ENCODE measurements at regions not wholly inside any gene's neighbourhood (a gene's known extent, or its start where the extent isn't known, plus 50 kb on each side); places are given as distances from the start of the nearest gene placed in this dataset.

DNA sequence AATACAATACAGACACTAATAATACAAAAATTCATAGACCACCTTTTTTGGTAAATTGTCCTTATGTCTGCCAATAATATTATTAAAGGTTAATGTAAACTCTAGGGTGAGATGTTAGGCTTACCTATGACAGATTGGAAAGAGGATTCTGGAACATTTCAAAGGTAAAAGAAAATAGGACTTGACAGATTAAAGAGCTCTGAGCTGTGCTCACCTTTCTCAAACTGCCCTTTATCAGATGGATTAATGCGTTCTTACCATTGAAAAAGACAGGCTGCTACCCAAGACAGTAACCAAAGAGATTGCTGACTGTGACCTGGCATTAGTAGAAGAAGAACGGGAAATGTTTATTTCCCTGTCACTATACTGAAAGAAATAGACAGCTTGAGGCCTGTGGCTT lies 156.1 kb upstream of the MRPS30 start:
- no peak for DNase-seq

DNA sequence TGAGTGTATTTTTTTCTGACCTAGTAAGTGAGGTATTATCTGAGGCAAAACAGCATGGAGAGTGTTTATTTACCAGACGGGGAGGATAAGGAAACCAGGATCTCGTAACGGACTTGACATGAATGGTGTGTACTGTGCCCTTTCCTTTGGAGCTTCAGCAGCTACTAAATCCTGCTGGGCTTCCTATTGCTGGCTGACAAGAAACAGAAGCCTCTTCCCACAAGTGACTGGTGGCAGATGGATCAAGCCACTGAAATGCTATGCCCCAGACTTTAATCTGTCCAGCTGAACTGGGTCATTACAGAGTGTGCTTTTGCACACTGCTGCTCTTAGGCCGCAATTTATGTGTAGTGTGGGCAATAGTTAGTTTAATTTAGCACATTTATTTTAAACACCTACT lies 162.7 kb upstream of the MRPS30 start:
- no peak for DNase-seq

DNA sequence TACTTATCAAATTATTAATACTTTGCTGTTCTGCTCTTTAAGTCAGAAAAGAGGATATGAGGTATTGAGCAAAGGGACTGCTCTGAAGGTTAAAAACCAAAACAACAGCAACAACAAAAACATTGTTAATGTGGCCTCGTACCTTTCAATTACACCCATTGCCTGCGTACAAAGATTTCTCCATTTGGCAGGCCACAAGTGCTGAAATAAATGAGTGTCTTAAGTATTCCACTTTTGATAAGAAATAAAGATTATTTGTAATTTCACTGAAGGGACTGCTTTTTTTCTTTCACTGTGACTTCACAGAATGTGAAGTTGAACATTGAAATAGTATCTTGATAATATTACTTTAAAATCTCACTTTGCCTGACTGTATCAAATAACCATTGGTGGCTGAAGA lies 163.2 kb upstream of the MRPS30 start:
- no peak for DNase-seq

DNA sequence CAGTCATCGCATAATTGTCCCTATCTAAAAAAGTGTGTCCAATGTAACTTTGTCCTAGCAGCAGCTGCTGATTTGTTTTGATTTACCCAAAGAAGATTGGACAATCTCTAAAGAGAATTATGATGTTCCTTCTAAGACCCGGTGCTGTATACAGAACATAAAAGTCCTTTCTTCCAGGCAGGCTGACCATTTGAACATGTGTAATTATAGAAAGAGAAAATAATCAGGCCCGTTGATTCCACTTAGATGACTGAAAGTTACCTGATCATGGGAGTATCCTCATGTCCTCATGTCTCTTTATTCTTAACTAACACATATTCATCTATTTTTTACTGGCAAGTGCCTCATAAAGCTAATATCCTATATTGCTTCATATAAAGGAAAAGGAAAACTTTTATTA lies 164.1 kb upstream of the MRPS30 start:
- no peak for DNase-seq

DNA sequence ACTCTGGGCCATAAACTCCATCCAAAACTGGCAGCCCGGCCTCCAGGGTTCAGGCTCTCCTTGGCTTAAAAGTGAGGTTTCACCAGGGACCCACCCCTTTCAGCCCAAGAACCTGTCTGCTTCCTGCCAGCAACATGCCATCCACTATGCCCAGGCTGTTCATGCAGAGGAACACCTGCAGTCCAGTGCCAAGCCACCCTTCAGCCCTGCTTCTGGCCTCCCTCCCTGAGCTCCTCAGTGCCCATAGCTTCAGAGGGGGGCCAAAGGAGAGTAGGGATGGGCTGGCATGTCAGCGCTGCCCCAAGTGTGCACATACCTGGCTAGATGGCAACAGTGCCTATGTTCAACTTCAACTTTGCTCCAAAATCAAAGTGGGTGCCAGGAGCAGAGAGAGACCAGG lies 166.9 kb upstream of the MRPS30 start:
- DNase-seq, result no peak

DNA sequence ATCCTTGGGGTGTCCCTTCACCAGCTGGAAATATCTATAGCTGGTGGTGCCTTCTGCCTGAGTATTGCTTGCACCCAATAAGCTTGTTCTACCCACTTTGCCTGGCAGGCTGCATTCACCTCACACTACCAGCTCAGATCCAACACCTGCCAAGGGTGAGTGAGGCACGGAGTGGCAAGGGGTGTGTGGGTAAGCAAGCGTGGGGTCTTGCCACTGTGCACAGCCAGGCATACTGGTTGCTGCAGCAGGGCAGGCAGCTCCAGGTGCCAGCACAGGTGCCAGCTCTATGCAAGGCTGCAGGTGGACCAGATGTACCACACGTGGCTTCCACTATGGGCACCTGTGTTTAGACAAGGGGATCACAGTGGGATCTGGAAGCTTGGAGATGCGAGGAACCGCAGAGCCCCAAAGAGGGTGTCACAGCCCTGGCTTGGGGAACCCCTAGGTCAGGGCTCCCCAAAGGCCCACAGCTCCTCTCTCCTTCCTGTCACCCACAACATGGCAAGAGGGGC lies 167.7 kb upstream of the MRPS30 start:
- no peak for DNase-seq

DNA sequence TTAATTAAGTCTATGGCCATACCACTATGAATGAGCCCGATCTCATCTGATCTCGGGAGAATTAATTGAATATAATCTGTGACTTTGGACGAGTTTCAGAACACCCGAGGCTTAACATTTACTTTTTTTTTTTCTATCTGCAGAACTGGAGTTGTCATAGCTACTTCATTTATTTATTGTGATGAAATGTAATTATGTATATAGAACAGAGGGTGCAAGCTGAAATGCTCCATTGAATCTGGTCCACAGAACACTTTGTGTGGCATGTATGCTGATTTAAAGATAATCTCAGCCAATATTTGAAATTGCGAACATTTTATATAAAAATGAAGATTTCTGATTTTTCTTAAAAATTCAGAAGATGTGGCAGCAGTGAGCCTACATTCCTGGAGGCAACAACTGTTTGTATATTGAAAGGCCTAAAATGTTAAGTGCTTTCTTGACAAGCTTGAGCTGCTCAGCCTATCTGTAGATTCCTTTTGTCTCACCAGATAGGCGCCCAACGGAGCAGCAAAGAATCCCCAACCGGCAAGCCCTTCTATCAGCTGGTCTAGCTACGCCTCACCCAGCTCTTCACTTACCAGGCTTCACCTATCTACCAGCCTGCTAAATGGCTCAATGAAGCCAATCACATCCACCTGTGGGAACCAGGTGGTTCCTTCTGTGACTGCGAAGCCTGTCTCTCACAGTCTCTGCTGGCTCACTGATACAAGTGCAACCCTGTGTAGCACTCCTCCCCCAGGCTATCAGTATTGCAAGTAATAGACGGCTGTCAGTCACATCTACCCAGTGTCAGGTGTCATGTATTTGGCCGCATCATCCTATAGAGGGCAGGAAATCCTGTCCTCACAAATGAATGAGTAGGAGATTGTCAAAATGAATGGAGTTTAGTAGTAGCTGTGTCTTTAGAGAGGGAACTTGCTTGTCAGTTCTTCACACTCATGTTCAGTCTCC lies 170.6 kb upstream of the MRPS30 start:
- no peak for DNase-seq

DNA sequence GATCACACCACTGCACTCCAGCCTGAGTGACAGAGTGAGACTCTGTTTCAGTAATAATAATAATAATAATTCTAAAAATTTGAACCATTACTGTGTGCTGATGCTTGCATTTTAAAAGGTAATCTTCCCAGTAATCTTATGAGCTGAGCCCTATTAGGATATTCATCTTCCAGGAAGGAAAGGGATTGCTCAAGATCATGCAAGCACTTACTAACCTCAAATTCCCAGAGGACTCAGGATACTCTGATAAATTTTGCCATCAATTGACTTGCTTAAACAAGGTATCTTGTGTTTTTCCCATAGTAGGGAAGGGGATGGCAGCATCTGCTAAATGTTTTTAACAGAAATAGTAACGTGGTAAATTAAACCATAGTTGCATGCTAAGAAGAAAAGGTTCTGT lies 176.4 kb upstream of the MRPS30 start:
- DNase-seq, result no peak

DNA sequence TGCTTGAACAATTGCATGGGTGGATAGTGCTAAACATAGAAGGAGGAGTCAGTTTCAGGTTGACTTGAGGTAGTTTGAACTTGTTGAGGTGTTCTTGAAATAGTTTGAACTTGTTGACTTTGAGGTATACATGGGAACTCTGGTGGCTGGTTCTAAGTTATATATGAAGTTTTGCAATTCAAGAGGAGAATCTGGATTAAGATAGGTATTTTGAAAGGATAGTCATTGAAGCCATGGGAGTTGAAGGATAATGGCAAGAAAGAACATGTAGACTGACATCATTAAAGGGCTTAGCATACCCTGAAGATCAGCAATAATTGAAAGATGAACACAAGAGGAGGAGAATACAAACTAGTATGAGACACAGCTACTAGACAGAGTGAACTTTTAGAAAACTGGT lies 181.9 kb upstream of the MRPS30 start:
- DNase-seq, result no peak

DNA sequence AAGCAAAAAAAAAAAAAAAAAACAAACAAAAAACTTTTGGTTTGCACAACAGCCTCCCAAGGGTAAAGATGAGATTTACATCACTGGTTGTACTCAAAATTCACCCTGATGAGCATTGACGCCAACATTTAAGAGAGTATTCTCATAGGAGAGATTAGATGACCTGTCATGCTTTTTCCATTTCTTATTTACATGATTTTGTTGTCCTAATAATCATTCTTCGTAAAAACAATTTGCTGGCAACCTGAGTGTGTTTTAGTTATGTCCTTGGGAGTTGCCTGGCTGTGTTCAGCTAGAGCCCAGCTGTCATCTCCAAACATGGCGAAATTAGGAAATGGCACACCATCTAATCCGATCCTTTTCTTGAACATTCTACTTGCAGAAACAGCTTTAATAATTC lies 186.4 kb upstream of the MRPS30 start:
- DNase-seq, result no peak

DNA sequence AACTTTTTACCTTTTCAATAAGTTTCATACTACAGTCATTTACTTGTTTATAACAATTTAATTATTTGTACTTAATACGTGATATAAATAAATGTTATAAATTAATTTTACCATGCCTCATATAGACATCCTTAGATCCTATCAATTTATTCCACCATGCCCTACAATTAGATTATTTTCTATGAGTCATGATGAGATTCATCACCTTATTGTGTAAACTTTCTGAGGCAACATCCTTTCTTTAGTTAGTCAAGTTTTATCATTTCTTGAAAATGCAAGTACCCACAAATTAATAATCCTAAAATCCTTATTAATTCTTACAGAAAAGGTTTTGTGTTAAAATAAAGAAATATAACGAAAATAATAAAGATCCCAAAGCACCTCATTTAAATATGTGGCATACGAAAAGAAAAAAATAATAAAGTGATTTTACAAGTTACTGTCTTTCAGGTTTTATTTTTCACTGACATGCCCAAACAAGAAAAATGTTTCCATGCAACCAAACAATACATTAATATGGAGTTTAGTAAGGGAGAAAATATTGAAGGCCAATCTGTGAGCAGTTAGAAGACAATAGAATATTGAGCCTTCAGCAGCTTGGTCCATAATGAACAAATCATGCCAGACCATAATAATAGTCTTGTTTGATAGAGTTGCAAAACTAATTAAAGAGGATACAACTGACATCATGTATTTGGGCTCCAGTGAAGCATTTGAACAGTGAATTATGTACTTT lies 188.7 kb upstream of the MRPS30 start:
- DNase-seq, result peak; percentile 64

DNA sequence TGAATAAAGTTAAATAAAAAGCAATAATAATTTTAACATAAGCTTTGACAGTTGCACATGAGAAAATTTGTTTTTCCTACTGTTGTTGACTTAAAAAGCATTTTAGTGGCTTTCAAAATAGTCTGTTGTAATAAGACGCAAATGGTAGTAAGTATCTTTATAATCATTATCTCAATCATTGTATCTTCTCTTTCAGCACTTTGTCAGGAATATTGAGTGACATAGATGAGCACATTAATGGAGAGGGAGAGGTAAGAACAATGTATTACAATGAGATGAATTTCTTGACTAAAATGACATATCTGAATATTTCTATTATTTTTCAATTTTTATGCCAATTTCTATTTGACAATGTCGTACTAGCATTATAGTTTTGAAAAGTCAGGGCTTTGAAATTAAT lies 193.9 kb upstream of the MRPS30 start:
- DNase-seq, result no peak

DNA sequence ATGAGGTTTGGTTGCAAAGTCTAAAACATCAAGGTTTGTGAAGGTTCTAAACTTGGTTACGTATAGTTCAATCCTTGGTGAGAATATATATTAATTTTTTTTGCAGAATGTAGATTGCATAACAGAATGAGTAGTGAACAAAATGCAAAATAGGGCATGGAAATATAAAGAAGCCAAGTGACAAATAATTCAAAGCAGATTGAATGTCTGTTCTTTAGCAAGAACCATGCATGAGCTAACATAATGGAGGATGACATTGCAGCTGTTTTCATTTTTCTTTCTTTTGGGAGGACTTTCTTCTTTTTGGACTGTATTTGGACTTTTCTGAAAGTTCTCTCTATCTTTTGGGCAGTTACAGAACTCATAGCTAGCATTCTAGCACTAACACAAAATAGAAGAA lies 194.8 kb upstream of the MRPS30 start:
- no peak for DNase-seq

DNA sequence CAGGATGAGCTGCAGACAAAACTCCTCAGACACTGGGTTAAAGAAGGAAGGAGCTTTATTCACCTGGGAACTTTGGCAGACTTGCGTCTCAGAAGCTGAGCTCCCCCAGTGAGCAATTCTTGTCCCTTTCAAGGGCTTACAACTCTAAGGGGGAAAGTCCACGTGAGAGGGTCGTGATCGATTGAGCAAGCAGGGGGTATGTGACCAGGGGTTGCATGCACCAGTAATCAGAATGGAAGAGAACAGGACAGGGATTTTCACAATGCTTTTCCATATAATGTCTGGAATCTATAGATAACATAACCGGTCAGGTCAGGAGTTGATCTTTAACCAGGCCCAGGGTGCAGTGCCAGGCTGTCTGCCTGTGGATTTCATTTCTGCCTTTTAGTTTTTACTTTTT lies 202.8 kb upstream of the MRPS30 start:
- DNase-seq, result no peak

DNA sequence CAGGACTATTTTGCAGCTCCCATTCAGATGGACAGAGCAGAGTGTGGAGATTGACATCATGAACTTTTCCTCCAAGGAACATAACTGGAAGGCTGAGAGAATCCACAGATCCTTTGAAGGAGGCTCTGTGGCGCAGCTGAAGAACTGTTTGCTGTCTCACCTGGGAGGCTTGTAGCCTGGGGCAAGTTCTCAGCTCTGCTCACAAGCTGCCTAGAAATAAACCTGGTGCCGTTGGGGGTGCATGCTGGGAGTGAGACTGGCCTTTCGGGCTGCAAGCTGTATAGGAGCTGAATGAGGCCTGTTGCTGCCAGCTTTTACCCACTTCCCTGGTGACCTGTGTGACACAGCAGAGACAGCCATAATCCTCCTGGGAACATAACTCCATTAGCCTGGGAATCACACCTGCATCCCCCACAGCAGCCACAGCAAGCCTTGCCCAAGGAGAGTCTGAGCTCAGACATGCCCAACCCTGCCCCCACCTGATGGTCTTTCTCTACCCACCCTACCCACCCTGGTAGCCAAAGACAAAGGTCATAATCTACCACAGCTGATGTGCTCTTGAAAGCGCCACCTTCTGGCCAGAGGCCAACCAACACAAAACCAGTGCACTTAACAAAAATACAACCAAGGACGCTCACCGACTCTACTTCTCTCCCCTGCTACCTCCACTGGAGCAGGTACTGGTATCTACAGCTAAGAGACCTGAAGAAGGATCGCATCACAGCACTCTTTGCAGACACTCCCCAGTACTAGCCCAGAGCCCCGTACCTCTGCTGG lies 205.1 kb upstream of the MRPS30 start:
- DNase-seq, result no peak

DNA sequence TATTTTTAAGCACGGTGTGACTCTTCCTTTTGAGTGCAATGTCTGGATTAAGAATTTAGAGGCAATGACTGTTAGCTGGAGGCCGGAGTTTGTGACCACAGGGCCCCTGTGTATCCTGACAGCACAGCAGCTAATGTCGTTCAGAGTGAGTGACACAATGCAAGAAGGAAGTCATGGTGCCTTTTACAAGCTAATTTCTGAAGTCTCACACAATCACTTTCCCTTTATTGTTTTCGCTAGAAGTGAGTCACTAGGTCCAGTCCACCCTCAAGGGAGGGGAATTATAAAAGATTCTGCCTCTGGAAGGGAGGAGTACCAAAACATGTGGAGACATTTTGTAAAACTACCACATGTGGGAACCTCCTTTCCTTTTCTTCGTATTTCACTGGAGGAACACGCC lies 185.5 kb upstream of the FGF10 start:
- no peak for DNase-seq

DNA sequence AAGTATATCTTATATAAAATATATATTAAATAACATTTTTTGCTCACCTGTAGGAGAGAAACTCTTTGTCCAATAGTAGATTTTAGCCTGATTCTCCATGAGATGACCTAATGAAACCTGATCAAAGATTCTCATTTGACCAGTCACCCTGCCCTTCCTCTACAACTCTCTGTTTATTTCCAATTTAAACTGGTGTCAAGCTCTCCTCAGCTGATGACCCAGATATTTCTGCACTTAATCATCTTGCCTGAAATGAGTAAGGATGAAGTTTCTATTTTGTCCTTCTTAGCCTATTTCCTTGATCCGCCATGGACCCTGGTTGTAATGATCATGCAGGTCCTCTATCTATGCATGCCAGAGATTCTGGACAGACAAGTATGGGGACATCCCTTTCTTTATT lies 179.3 kb upstream of the FGF10 start:
- no peak for DNase-seq

DNA sequence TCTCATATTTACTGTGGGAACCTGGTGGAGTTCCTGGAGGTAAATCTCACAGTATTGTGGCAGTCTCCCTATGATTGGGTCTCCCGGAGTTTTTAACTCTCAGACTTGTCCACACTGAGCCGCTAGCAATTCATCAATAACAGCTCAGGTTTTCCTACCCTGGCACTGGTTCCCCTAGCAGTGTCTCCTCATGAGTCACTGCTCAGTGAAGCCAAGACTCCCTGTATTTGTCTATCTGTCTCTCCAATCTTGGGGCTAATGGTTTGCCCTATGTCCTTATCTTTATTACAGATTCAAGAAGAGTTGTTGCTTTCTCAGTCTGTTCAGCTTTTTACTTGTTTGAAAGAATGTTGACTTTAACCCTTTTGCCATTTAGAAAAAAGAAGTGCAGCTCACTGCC lies 176.7 kb upstream of the FGF10 start:
- no peak for DNase-seq

DNA sequence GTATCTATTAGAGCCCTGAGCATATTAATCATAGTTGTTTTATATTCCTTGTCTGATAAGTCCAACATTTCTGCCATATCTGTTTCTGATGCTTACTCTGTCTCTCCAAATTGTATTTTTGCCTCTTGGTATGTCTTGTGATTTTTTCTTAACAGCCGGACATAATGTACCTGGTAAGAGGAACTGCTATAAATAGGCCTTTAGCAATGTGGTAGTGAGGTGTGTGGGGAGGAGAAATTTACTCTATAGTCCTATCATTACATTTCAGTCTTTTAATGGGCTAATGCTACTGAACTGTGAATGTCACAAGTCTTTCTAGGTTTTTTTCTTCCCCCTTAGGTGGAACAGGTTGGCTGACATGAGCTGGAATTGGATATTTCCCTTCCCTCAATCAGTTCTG lies 176.1 kb upstream of the FGF10 start:
- DNase-seq, result no peak

DNA sequence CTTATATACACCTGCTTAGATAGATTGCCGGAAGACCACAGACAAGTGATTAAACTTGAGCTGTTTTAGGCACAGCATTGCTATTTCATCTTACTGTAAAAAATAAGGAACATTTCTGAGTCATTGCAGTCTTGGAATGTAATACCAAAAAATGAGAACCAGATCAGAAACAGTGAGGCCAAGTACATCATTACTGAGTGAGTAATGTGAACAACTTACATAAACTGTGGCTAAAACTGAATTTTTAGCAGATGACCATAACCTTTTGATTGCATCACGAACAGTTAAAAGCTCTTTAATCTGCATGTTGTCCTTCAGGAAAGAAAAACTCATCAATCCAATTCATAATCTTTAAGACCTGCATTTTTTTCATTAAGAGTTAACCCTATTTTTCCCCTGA lies 157.1 kb upstream of the FGF10 start:
- no peak for DNase-seq

DNA sequence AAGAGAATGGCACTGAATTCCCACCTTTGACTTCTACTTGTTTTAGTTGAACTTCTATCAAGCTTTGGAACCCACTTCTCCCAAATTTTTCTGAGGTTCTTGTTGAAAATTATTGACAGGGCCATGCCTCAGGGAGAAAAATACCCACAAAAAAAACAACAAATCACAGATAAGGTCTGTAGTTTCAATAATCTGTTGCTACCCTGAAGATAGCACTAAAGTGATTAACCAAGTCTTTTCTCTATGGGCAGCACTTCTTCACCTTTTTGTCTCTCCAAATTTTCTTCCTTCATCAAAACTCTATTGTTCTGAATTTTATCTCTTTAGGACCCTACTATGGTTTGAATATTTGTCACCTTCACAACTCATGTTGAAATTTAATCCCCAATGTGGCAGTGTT lies 154.3 kb upstream of the FGF10 start:
- no peak for DNase-seq

DNA sequence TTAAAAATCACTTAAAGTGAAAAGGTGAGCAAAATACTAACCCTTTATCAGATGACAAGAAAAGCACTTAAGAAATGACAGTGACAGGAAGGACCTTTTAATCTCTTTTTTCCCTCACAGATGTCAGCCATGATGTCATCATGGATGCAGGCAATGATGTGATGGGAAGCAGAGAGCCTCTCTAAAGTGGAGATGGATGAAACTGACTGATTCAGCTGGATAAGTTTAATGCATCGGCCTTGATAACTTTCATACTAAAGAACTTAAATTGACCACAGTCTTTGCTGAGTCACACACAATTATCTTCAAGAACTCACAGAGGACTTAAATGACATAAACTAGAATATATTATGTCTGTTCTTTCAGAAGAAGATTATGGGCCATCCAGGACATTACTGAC lies 153.2 kb upstream of the FGF10 start:
- no peak for DNase-seq

DNA sequence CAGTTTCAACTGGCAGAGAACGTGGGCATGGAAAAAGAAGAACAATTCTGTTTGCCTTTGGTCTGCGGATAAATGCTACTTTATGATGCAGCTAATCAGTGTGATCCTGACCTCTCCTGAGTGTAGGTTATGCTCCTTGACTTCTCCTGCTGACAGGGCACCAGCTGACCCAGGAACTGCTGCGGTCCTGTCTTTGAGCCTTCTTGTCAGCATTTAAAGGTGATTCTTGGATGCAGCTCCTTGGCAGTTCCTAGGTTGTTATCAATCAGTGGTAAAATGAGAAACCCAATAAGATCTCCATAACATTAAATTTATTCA lies 150.3 kb upstream of the FGF10 start:
- no peak for DNase-seq
